ENCODE measurements at regions not wholly inside any gene's neighbourhood (a gene's known extent, or its start where the extent isn't known, plus 50 kb on each side); places are given as distances from the start of the nearest gene placed in this dataset.

- CTCF ChIA-PET, result interaction anchor here (1.0 kb wide), 1 partner anchor 11 kb away, joined by 3 read pairs; no protein-coding TSS in a partner anchor
- Histone ChIP-seq H3K9me3 (replicated peaks; ENCODE audit: control insufficient read depth, insufficient read depth, low read length) (no peaks in the 10 kb centered on the region), H4K20me1 (replicated peaks; ENCODE audit: control insufficient read depth, extremely low read depth, insufficient read depth, low read length) (no peaks in the 10 kb centered on the region), H3K9me1 (replicated peaks; ENCODE audit: control insufficient read depth, extremely low read depth, insufficient read depth, low read length) (no peaks in the 10 kb centered on the region), H3K4me3 (replicated peaks in 1 of 3; ENCODE audit: insufficient read depth in 1 of 3, low read depth in 1 of 3, low read length in 3 of 3) (no peak overlapping the region), H3K4me1 (ENCODE audit: control insufficient read depth, extremely low read depth, insufficient read depth, low read length) (no peaks in the 10 kb centered on the region), H3K27me3 (ENCODE audit: control insufficient read depth in 2 of 2, insufficient read depth in 2 of 2, low read length in 2 of 2) (no peaks in the 10 kb centered on the region), H2AFZ (ENCODE audit: low read depth, low read length) (no peak overlapping the region), H3K9ac (replicated peaks; ENCODE audit: extremely low read depth, insufficient read depth, low read length) (no peak overlapping the region), H3K4me2 (ENCODE audit: insufficient read depth, low read length) (no peak overlapping the region), H3K36me3 (ENCODE audit: control insufficient read depth in 2 of 2, extremely low read depth in 1 of 2, insufficient read depth in 2 of 2, low read length in 2 of 2) (no peaks in the 10 kb centered on the region), H3K27ac (ENCODE audit: insufficient read depth, low read depth, low read length) (no peak overlapping the region), H3K79me2 (ENCODE audit: control insufficient read depth, insufficient read depth, low read length) (no peaks in the 10 kb centered on the region)
- no peak for FAIRE-seq
- BruUV-seq (replicated peaks), result no TSS peak
- intact Hi-C loops (cut with micrococcal nuclease) (no loop called here), dilution Hi-C loops (cut with MboI; ENCODE audit: extremely low pct_ligation_motif_present, low sequenced_read_pairs) (no loop called here)
- POLR2A ChIA-PET, result no interaction called here
- TF ChIP-seq GATA2 (IDR thresholded peaks at IDR 0.05; ENCODE audit: insufficient read depth, insufficient read length, low read depth, low read length), result no peak
- no peak for TF ChIP-seq MAX (IDR thresholded peaks at IDR 0.05; ENCODE audit: insufficient read depth, insufficient read length)
- no peak for TF ChIP-seq CTCF (IDR thresholded peaks at IDR 0.05; ENCODE audit: extremely low read depth in 1 of 2, insufficient read depth in 1 of 2, low read depth in 1 of 2, low read length in 2 of 2)
- DNase-seq (ENCODE audit: low read depth, low spot score), result no peak
Observed at GRCh38 chr5:106854922-106855321, 815.8 kb downstream of the EFNA5 start.

GRCh38 chr5:106854105-106854687 is 816.5 kb downstream of the EFNA5 start:
- H3K27ac ChIP-seq (ENCODE audit: insufficient read depth, low read depth, low read length), result no peak overlapping the region
- H3K9me3 ChIP-seq (replicated peaks; ENCODE audit: control insufficient read depth, insufficient read depth, low read length), result no peaks in the 10 kb centered on the region
- dilution Hi-C loops (cut with MboI; ENCODE audit: extremely low pct_ligation_motif_present, low sequenced_read_pairs), result no loop called here
- no peaks in the 10 kb centered on the region for H3K79me2 ChIP-seq (ENCODE audit: control insufficient read depth, insufficient read depth, low read length)
- H4K20me1 ChIP-seq (replicated peaks; ENCODE audit: control insufficient read depth, extremely low read depth, insufficient read depth, low read length), result no peaks in the 10 kb centered on the region
- no peaks in the 10 kb centered on the region for H3K9me1 ChIP-seq (replicated peaks; ENCODE audit: control insufficient read depth, extremely low read depth, insufficient read depth, low read length)
- no peaks in the 10 kb centered on the region for H3K36me3 ChIP-seq (ENCODE audit: control insufficient read depth in 2 of 2, extremely low read depth in 1 of 2, insufficient read depth in 2 of 2, low read length in 2 of 2)
- BruUV-seq (replicated peaks), result no TSS peak
- H3K4me2 ChIP-seq (ENCODE audit: insufficient read depth, low read length), result no peak overlapping the region
- intact Hi-C loops (cut with micrococcal nuclease), result no loop called here
- H3K27me3 ChIP-seq (ENCODE audit: control insufficient read depth in 2 of 2, insufficient read depth in 2 of 2, low read length in 2 of 2), result no peaks in the 10 kb centered on the region
- TF ChIP-seq POLR2A (IDR thresholded peaks at IDR 0.05; ENCODE audit: low read depth, low read length), result no peak
- no peak for TF ChIP-seq GATA2 (IDR thresholded peaks at IDR 0.05; ENCODE audit: insufficient read depth, insufficient read length, low read depth, low read length)
- no peak for TF ChIP-seq FOS (IDR thresholded peaks at IDR 0.05; ENCODE audit: borderline replicate concordance, insufficient read depth, low read length)
- no peak for DNase-seq (ENCODE audit: low read depth, low spot score)
- FAIRE-seq, result no peak
- no peak overlapping the region for H2AFZ ChIP-seq (ENCODE audit: low read depth, low read length)
- no peak overlapping the region for H3K4me3 ChIP-seq (replicated peaks in 1 of 3; ENCODE audit: insufficient read depth in 1 of 3, low read depth in 1 of 3, low read length in 3 of 3)
- CTCF ChIA-PET, result interaction anchor here (0.8 to 1.0 kb wide), 2 partner anchors 10 to 399 kb away, joined by 3 read pairs; no protein-coding TSS in a partner anchor
- POLR2A ChIA-PET, result no interaction called here
- no peaks in the 10 kb centered on the region for H3K4me1 ChIP-seq (ENCODE audit: control insufficient read depth, extremely low read depth, insufficient read depth, low read length)
- H3K9ac ChIP-seq (replicated peaks; ENCODE audit: extremely low read depth, insufficient read depth, low read length), result no peak overlapping the region

Data from endothelial cell of umbilical vein (primary cell).